ENCODE measurements at regions not wholly inside any gene's neighbourhood (a gene's known extent, or its start where the extent isn't known, plus 50 kb on each side); places are given as distances from the start of the nearest gene placed in this dataset.

GRCh38 chr6:40932366-40932765 lies 106.7 kb downstream of the UNC5CL start:
- intact Hi-C loops (cut with micrococcal nuclease), result no loop called here
- no peaks in the 10 kb centered on the region for H3K9me3 Mint-ChIP-seq
- POLR2A ChIA-PET, result no interaction called here
- no peak for TF ChIP-seq CTCF (IDR thresholded peaks at IDR 0.05)
- CTCF ChIA-PET, result no interaction called here
- no peak overlapping the region for H3K4me3 Mint-ChIP-seq
- no peaks in the 10 kb centered on the region for H3K4me1 Mint-ChIP-seq
- no peaks in the 10 kb centered on the region for H3K36me3 Mint-ChIP-seq (ENCODE audit: low read depth)
- H3K27me3 Mint-ChIP-seq, result peaks cover 14% of the 10 kb centered on the region
- no peak for ATAC-seq (ENCODE audit: low read depth)
- H3K27ac Mint-ChIP-seq, result no peak overlapping the region
- no peak for DNase-seq

GRCh38 chr6:40931931-40932330 lies 107.1 kb downstream of the UNC5CL start:
- ChIA-PET CTCF (no interaction called here), POLR2A (no interaction called here)
- Mint-ChIP-seq H3K36me3 (ENCODE audit: low read depth) (no peaks in the 10 kb centered on the region), H3K27me3 (peaks cover 17% of the 10 kb centered on the region), H3K27ac (no peak overlapping the region), H3K4me1 (no peaks in the 10 kb centered on the region), H3K4me3 (no peak overlapping the region), H3K9me3 (no peaks in the 10 kb centered on the region)
- no peak for ATAC-seq (ENCODE audit: low read depth)
- no peak for TF ChIP-seq CTCF (IDR thresholded peaks at IDR 0.05)
- intact Hi-C loops (cut with micrococcal nuclease), result no loop called here
- no peak for DNase-seq

GRCh38 chr6:40930555-40930954 lies 108.5 kb downstream of the UNC5CL start:
- CTCF ChIA-PET, result no interaction called here
- no peaks in the 10 kb centered on the region for H3K9me3 Mint-ChIP-seq
- intact Hi-C loops (cut with micrococcal nuclease), result no loop called here
- no peak for ATAC-seq (ENCODE audit: low read depth)
- H3K36me3 Mint-ChIP-seq (ENCODE audit: low read depth), result no peaks in the 10 kb centered on the region
- POLR2A ChIA-PET, result no interaction called here
- TF ChIP-seq CTCF (IDR thresholded peaks at IDR 0.05), result no peak
- no peak for DNase-seq
- no peak overlapping the region for H3K27ac Mint-ChIP-seq
- no peak overlapping the region for H3K4me3 Mint-ChIP-seq
- H3K4me1 Mint-ChIP-seq, result no peaks in the 10 kb centered on the region
- H3K27me3 Mint-ChIP-seq, result peaks cover 28% of the 10 kb centered on the region

DNA sequence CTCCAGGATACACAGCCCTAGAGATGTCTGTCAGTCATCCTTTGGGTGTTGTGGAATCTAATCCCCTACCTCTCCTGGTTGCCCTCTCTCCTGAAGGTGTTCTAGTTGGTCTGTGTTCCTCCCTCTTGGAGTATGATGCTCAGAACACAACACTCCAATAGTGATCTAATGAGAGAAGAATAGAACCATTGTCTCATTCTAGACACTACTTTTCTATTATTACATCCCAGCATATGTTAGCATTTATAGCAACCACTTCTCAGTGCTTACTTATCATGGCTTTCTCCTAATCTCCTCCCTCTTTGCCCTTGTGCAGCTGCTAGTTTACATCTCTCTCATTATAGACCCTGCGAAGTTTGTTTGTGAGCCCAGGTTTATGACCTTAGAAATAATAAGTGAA lies 109.0 kb downstream of the UNC5CL start:
- ATAC-seq (ENCODE audit: low read depth), result no peak
- no peak for TF ChIP-seq CTCF (IDR thresholded peaks at IDR 0.05)
- H3K27me3 Mint-ChIP-seq, result peaks cover 33% of the 10 kb centered on the region
- ChIA-PET POLR2A (no interaction called here), CTCF (no interaction called here)
- no peaks in the 10 kb centered on the region for H3K36me3 Mint-ChIP-seq (ENCODE audit: low read depth)
- no peaks in the 10 kb centered on the region for H3K4me1 Mint-ChIP-seq
- H3K9me3 Mint-ChIP-seq, result no peaks in the 10 kb centered on the region
- intact Hi-C loops (cut with micrococcal nuclease), result no loop called here
- no peak for DNase-seq
- H3K4me3 Mint-ChIP-seq, result no peak overlapping the region
- H3K27ac Mint-ChIP-seq, result no peak overlapping the region

GRCh38 chr6:40929176-40929575 lies 109.8 kb downstream of the UNC5CL start:
- Mint-ChIP-seq H3K36me3 (ENCODE audit: low read depth) (no peaks in the 10 kb centered on the region), H3K9me3 (no peaks in the 10 kb centered on the region), H3K27ac (no peak overlapping the region), H3K4me1 (no peaks in the 10 kb centered on the region), H3K4me3 (no peak overlapping the region), H3K27me3 (peaks cover 28% of the 10 kb centered on the region)
- no peak for TF ChIP-seq CTCF (IDR thresholded peaks at IDR 0.05)
- ATAC-seq (ENCODE audit: low read depth) (no peak), DNase-seq (no peak)
- ChIA-PET CTCF (no interaction called here), POLR2A (no interaction called here)
- intact Hi-C loops (cut with micrococcal nuclease), result no loop called here
